Astrocyte (in vitro differentiated cells and primary cell): ENCODE measurements at regions not wholly inside any gene's neighbourhood (a gene's known extent, or its start where the extent isn't known, plus 50 kb on each side); places are given as distances from the start of the nearest gene placed in this dataset.

Source experiments
- DNase-seq: peaks from one replicate; pipeline ENCODE4 v3.0.0-alpha.2; 2010; ENCODE audit warnings: low read depth
- FAIRE-seq: peaks from 2 replicates; lab custom pipeline; 2011; peaks lifted over from hg19 to GRCh38; lab: Jason Lieb, UNC
- H2AFZ ChIP-seq: 2 replicates; pipeline ENCODE4 v1.6.0; 2012; ENCODE audit warnings: low read depth, low read length, inconsistent platforms
- H3K27ac ChIP-seq: 2 replicates; pipeline ENCODE4 v1.5.1; 2011; ENCODE audit warnings: low read depth, low read length, inconsistent platforms
- H3K27me3 ChIP-seq: 2 replicates; pipeline ENCODE4 v1.6.0; 2011; ENCODE audit warnings: low read length, inconsistent platforms; ENCODE audit not compliant: insufficient read depth
- H3K36me3 ChIP-seq: 2 replicates; pipeline ENCODE4 v1.5.1; 2011; ENCODE audit warnings: low read length, inconsistent platforms; ENCODE audit not compliant: insufficient read depth
- H3K4me1 ChIP-seq: 2 replicates; pipeline ENCODE4 v1.5.1; 2011; ENCODE audit warnings: low read length, inconsistent platforms; ENCODE audit not compliant: insufficient read depth
- H3K4me2 ChIP-seq: 2 replicates; pipeline ENCODE4 v1.6.0; 2012; ENCODE audit warnings: low read length, inconsistent platforms
- H3K4me3 ChIP-seq: 2 replicates; pipeline ENCODE4 v1.5.1; 2011; ENCODE audit warnings: low read depth, mild to moderate bottlenecking, low read length, inconsistent platforms; ENCODE audit not compliant: insufficient read depth
- H3K79me2 ChIP-seq: 2 replicates; pipeline ENCODE4 v1.6.0; 2012; ENCODE audit warnings: mild to moderate bottlenecking, low read length, inconsistent platforms; ENCODE audit not compliant: insufficient read depth
- H3K9ac ChIP-seq: 2 replicates; pipeline ENCODE4 v1.6.0; 2012; ENCODE audit warnings: mild to moderate bottlenecking, low read length, inconsistent platforms
- H3K9me3 ChIP-seq: 2 replicates; pipeline ENCODE4 v1.5.1; 2012; ENCODE audit warnings: low read depth, mild to moderate bottlenecking, low read length, inconsistent platforms; ENCODE audit not compliant: insufficient read depth
- H4K20me1 ChIP-seq: 2 replicates; pipeline ENCODE4 v1.6.0; 2012; ENCODE audit warnings: low read length, inconsistent platforms; ENCODE audit not compliant: insufficient read depth
- H3K27ac Mint-ChIP-seq: one replicate; pipeline ENCODE4 v1.8.0; 2021; ENCODE audit warnings: mild to moderate bottlenecking, mixed read lengths; ENCODE audit not compliant: unreplicated experiment
- H3K27me3 Mint-ChIP-seq: one replicate; pipeline ENCODE4 v1.8.0; 2021; ENCODE audit warnings: low read depth, mixed read lengths; ENCODE audit not compliant: unreplicated experiment
- H3K36me3 Mint-ChIP-seq: one replicate; pipeline ENCODE4 v1.8.0; 2021; ENCODE audit warnings: low read depth, mixed read lengths; ENCODE audit not compliant: unreplicated experiment
- H3K4me1 Mint-ChIP-seq: one replicate; pipeline ENCODE4 v1.8.0; 2021; ENCODE audit warnings: low read depth, mixed read lengths; ENCODE audit not compliant: unreplicated experiment
- H3K4me3 Mint-ChIP-seq: one replicate; pipeline ENCODE4 v1.8.0; 2021; ENCODE audit warnings: mild to moderate bottlenecking, moderate library complexity, mixed read lengths; ENCODE audit not compliant: unreplicated experiment
- H3K9me3 Mint-ChIP-seq: one replicate; pipeline ENCODE4 v1.8.0; 2021; ENCODE audit warnings: mild to moderate bottlenecking, mixed read lengths; ENCODE audit not compliant: unreplicated experiment
- EZH2 ChIP-seq: IDR thresholded peaks from 2 replicates; pipeline ENCODE4 v1.6.1; 2012; ENCODE audit warnings: mild to moderate bottlenecking, low read length, inconsistent platforms; ENCODE audit not compliant: insufficient read depth
- TF ChIP-seq, protein P1 (sequence below): IDR thresholded peaks from 2 replicates; pipeline ENCODE4 v1.5.1; 2011; ENCODE audit warnings: low read depth, mild to moderate bottlenecking, inconsistent platforms, low read length, moderate library complexity; ENCODE audit not compliant: insufficient read depth

- FAIRE-seq: no peak
Measured at GRCh38 chr6:137781639-137782038, 85.4 kb upstream of the TNFAIP3 start.

DNA sequence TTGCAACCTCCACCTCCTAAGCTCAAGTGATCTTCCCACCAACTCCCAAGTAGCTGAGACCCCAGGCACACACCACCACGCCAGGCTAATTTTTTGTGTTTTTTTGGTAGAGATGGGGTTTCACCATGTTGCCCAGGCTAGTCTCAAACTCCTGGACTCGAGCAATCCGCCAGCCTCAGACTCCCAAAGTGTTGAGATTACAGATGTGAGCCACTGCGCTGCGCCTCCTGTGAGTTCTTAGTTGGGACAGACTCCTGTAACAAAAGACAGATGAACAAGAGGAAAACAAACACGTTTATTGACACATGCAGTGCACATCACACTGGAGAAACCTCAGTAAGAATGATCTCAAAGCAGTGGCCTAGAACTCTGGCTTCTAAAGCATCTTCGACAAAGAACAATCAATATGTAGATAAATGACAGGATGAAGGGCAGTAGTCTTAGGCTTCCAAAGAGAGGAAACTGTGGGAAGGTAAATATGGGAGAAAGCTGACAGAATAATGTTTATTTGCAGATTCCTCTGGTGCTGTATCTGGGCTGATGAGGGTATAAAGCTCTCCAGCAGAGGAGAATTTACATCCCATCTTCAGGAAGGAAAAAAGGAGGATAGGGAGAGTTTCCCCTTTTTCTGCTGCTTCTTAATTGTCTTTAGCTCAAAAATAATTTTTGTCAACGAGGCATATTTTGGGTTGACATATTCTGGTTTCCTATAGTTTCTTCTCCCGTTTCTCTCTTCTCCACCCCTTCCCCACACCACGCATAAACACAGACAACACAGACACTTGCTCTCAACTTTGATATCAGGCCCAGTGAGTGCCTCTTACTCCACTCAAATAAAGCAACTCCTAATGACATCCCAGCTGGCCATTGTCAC is 84.7 kb upstream of the TNFAIP3 start:
- Mint-ChIP-seq H3K36me3 (no peaks in the 10 kb centered on the region), H3K4me1 (peaks cover 8% of the 10 kb centered on the region), H3K27me3 (peaks cover 1% of the 10 kb centered on the region), H3K27ac (no peak overlapping the region), H3K9me3 (no peaks in the 10 kb centered on the region), H3K4me3 (no peak overlapping the region)
- Histone ChIP-seq H3K9ac (no peak overlapping the region), H3K27me3 (no peaks in the 10 kb centered on the region), H3K36me3 (no peaks in the 10 kb centered on the region), H3K4me1 (no peaks in the 10 kb centered on the region), H3K9me3 (no peaks in the 10 kb centered on the region), H3K27ac (no peak overlapping the region), H3K4me2 (no peak overlapping the region), H2AFZ (no peak overlapping the region), H4K20me1 (no peaks in the 10 kb centered on the region), H3K79me2 (no peaks in the 10 kb centered on the region), H3K4me3 (no peak overlapping the region)
- FAIRE-seq: no peak
- TF ChIP-seq, protein P1, sequence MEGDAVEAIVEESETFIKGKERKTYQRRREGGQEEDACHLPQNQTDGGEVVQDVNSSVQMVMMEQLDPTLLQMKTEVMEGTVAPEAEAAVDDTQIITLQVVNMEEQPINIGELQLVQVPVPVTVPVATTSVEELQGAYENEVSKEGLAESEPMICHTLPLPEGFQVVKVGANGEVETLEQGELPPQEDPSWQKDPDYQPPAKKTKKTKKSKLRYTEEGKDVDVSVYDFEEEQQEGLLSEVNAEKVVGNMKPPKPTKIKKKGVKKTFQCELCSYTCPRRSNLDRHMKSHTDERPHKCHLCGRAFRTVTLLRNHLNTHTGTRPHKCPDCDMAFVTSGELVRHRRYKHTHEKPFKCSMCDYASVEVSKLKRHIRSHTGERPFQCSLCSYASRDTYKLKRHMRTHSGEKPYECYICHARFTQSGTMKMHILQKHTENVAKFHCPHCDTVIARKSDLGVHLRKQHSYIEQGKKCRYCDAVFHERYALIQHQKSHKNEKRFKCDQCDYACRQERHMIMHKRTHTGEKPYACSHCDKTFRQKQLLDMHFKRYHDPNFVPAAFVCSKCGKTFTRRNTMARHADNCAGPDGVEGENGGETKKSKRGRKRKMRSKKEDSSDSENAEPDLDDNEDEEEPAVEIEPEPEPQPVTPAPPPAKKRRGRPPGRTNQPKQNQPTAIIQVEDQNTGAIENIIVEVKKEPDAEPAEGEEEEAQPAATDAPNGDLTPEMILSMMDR: no peak
- no peak for TF ChIP-seq EZH2
- no peak for DNase-seq

More at GRCh38 chr6:137781639-137782038, 85.4 kb upstream of the TNFAIP3 start:
- H3K4me3 ChIP-seq: no peak overlapping the region
- Mint-ChIP-seq H3K27me3 (peaks cover 1% of the 10 kb centered on the region), H3K4me3 (no peak overlapping the region), H3K4me1 (peaks cover 8% of the 10 kb centered on the region), H3K27ac (no peak overlapping the region), H3K9me3 (no peaks in the 10 kb centered on the region), H3K36me3 (no peaks in the 10 kb centered on the region)
- no peak overlapping the region for H3K9ac ChIP-seq
- H3K4me1 ChIP-seq: no peaks in the 10 kb centered on the region
- no peaks in the 10 kb centered on the region for H4K20me1 ChIP-seq
- no peaks in the 10 kb centered on the region for H3K27me3 ChIP-seq
- H3K36me3 ChIP-seq: no peaks in the 10 kb centered on the region
- TF ChIP-seq, protein P1: no peak
- no peak for TF ChIP-seq EZH2
- DNase-seq: no peak
- no peak overlapping the region for H3K27ac ChIP-seq
- H2AFZ ChIP-seq: no peak overlapping the region
- no peaks in the 10 kb centered on the region for H3K79me2 ChIP-seq
- H3K4me2 ChIP-seq: no peak overlapping the region
- H3K9me3 ChIP-seq: no peaks in the 10 kb centered on the region

GRCh38 chr6:137783710-137784109 is 83.3 kb upstream of the TNFAIP3 start:
- Histone ChIP-seq H3K4me1 (no peaks in the 10 kb centered on the region), H2AFZ (no peak overlapping the region), H4K20me1 (no peaks in the 10 kb centered on the region), H3K79me2 (no peaks in the 10 kb centered on the region), H3K36me3 (no peaks in the 10 kb centered on the region), H3K9ac (no peak overlapping the region), H3K9me3 (no peaks in the 10 kb centered on the region), H3K4me3 (no peak overlapping the region), H3K27me3 (no peaks in the 10 kb centered on the region), H3K4me2 (no peak overlapping the region), H3K27ac (no peak overlapping the region)
- Mint-ChIP-seq H3K36me3 (no peaks in the 10 kb centered on the region), H3K9me3 (no peaks in the 10 kb centered on the region), H3K4me1 (peaks cover 8% of the 10 kb centered on the region), H3K4me3 (no peak overlapping the region), H3K27ac (no peak overlapping the region), H3K27me3 (peaks cover 1% of the 10 kb centered on the region)
- DNase-seq: no peak
- FAIRE-seq: no peak
- TF ChIP-seq, protein P1: no peak
- no peak for TF ChIP-seq EZH2
